IMR-90 (cell line): ENCODE measurements at regions not wholly inside any gene's neighbourhood (a gene's known extent, or its start where the extent isn't known, plus 50 kb on each side); places are given as distances from the start of the nearest gene placed in this dataset.

Experiments used
- ATAC-seq: fragments of 200-7000 bp; cut with Tn5 transposase; 2 replicates; pipeline ENCODE4 v1.9.1; 2020; ENCODE audit warnings: low read depth, mild to moderate bottlenecking, moderate library complexity
- BruUV-seq: library from RNA; stranded (reverse); fragments of 400-500 nt; replicated peaks from 2 replicates; lab custom pipeline; 2021; lab: Mats Ljungman, UMichigan
- CTCF ChIA-PET: fragments of 300-600 bp; formaldehyde crosslinking; extraction: SDS; loops from one replicate; lab custom pipeline; 2021; ENCODE audit warnings: antibody characterized with exemption; lab: Yijun Ruan, JAX
- POLR2A ChIA-PET: fragments of 300-600 bp; sonication (Branson Sonifier 250); formaldehyde crosslinking; loops from one replicate; lab custom pipeline; 2022; ENCODE audit warnings: antibody characterized with exemption; ENCODE audit not compliant: unreplicated experiment; lab: Charles Lee
- DNase-seq: peaks from one replicate; pipeline ENCODE4 v3.0.0; 2013
- H2AFZ ChIP-seq: replicated peaks from 2 replicates; pipeline ENCODE3; 2013; ENCODE audit warnings: low read length, mild to moderate bottlenecking; ENCODE audit not compliant: poor library complexity
- H2AK5ac ChIP-seq: 2 replicates; pipeline ENCODE4 v1.6.1; 2013; ENCODE audit warnings: low read depth, low read length, inconsistent platforms
- H2AK9ac ChIP-seq: replicated peaks from 2 replicates; pipeline ENCODE3; 2013; ENCODE audit warnings: mild to moderate bottlenecking, low read depth, low read length, moderate library complexity; ENCODE audit not compliant: poor library complexity
- H2BK120ac ChIP-seq: 2 replicates; pipeline ENCODE4 v1.6.1; 2013; ENCODE audit warnings: low read depth, low read length, inconsistent platforms
- H2BK15ac ChIP-seq: 3 replicates; pipeline ENCODE4 v1.6.1; 2013; ENCODE audit warnings: low read depth, low read length, inconsistent platforms
- H2BK20ac ChIP-seq: 2 replicates; pipeline ENCODE4 v1.6.1; 2013; ENCODE audit warnings: low read depth, mild to moderate bottlenecking, inconsistent platforms, low read length, moderate library complexity
- H2BK5ac ChIP-seq: 2 replicates; pipeline ENCODE4 v1.6.1; 2013; ENCODE audit warnings: mild to moderate bottlenecking, low read depth, low read length, inconsistent platforms; ENCODE audit not compliant: poor library complexity, severe bottlenecking
- H3K14ac ChIP-seq: replicated peaks from 2 replicates; pipeline ENCODE4 v1.6.1; 2013; ENCODE audit warnings: low read depth, low read length, inconsistent platforms
- H3K18ac ChIP-seq: 2 replicates; pipeline ENCODE4 v1.6.1; 2013; ENCODE audit warnings: low read depth, low read length, control low read depth
- H3K23ac ChIP-seq: 2 replicates; pipeline ENCODE4 v1.6.1; 2013; ENCODE audit warnings: low read depth, low read length, inconsistent platforms
- H3K27ac ChIP-seq: 2 replicates; pipeline ENCODE4 v1.5.1; 2013; ENCODE audit warnings: mild to moderate bottlenecking, control low read depth, low read length; ENCODE audit not compliant: insufficient read depth
- H3K27me3 ChIP-seq: 2 replicates; pipeline ENCODE4 v1.6.1; 2013; ENCODE audit warnings: low read length; ENCODE audit not compliant: control insufficient read depth, insufficient read depth
- H3K36me3 ChIP-seq: 2 replicates; pipeline ENCODE4 v1.6.1; 2013; ENCODE audit warnings: low read length, mixed read lengths; ENCODE audit not compliant: control insufficient read depth, insufficient read depth
- H3K4ac ChIP-seq: 2 replicates; pipeline ENCODE4 v1.6.1; 2013; ENCODE audit warnings: low read depth, low read length, inconsistent platforms
- H3K4me1 ChIP-seq: 2 replicates; pipeline ENCODE4 v1.6.1; 2013; ENCODE audit warnings: low read length, mixed read lengths; ENCODE audit not compliant: control insufficient read depth, insufficient read depth
- H3K4me2 ChIP-seq: 2 replicates; pipeline ENCODE4 v1.6.1; 2013; ENCODE audit warnings: low read depth, mild to moderate bottlenecking, control low read depth, low read length, moderate library complexity
- H3K4me3 ChIP-seq: 2 replicates; pipeline ENCODE4 v1.5.1; 2013; ENCODE audit warnings: low read depth, mild to moderate bottlenecking, control low read depth, low read length, moderate library complexity; ENCODE audit not compliant: insufficient read depth
- H3K56ac ChIP-seq: 2 replicates; pipeline ENCODE4 v1.6.1; 2013; ENCODE audit warnings: low read length, inconsistent platforms; ENCODE audit not compliant: insufficient read depth; ENCODE audit errors: extremely low read depth
- H3K79me1 ChIP-seq, 2 experiments: 2 replicates each; pipeline ENCODE4 v1.6.1; 2013; ENCODE audit warnings: low read length in 2 of 2, inconsistent platforms in 1 of 2, low read depth in 1 of 2
- H3K9ac ChIP-seq: 2 replicates; pipeline ENCODE4 v1.6.1; 2013; ENCODE audit warnings: low read depth, low read length, control low read depth
- H3K9me1 ChIP-seq: 2 replicates; pipeline ENCODE4 v1.6.1; 2013; ENCODE audit warnings: low read length, inconsistent platforms; ENCODE audit not compliant: insufficient read depth
- H3K9me3 ChIP-seq: 2 replicates; pipeline ENCODE4 v1.6.1; 2013; ENCODE audit warnings: low read length; ENCODE audit not compliant: control insufficient read depth, insufficient read depth
- H4K20me1 ChIP-seq: 2 replicates; pipeline ENCODE4 v1.6.1; 2013; ENCODE audit warnings: low read length, inconsistent platforms; ENCODE audit not compliant: insufficient read depth
- H4K5ac ChIP-seq: 2 replicates; pipeline ENCODE4 v1.6.1; 2013; ENCODE audit warnings: mild to moderate bottlenecking, low read depth, low read length, control low read depth
- H4K8ac ChIP-seq, 2 experiments: 2 replicates each; pipeline ENCODE4 v1.6.1; 2013; ENCODE audit warnings: low read depth in 2 of 2, low read length in 2 of 2, control low read depth in 1 of 2, inconsistent platforms in 1 of 2
- H4K91ac ChIP-seq: 2 replicates; pipeline ENCODE4 v1.6.1; 2013; ENCODE audit warnings: low read depth, low read length, inconsistent platforms; ENCODE audit not compliant: insufficient read depth
- BHLHE40 ChIP-seq: fragments of 150-350 bp; IDR thresholded peaks from 2 replicates; pipeline ENCODE4 v1.6.1; 2016; ENCODE audit warnings: mild to moderate bottlenecking, low read depth, low read length
- CEBPB ChIP-seq: IDR thresholded peaks from 2 replicates; pipeline ENCODE4 v1.6.1; 2012; ENCODE audit warnings: low read depth, low read length, improper control_type of control experiment
- CHD1 ChIP-seq: IDR thresholded peaks from 2 replicates; pipeline ENCODE4 v1.6.1; 2012; ENCODE audit warnings: low read depth, low read length, improper control_type of control experiment
- FOS ChIP-seq: fragments of 150-350 bp; IDR thresholded peaks from 2 replicates; pipeline ENCODE4 v1.6.1; 2016; ENCODE audit warnings: low read depth, low read length
- MAFK ChIP-seq: IDR thresholded peaks from 2 replicates; pipeline ENCODE4 v1.6.1; 2012; ENCODE audit warnings: low read depth, low read length, improper control_type of control experiment
- MAZ ChIP-seq: IDR thresholded peaks from 2 replicates; pipeline ENCODE4 v1.6.1; 2012; ENCODE audit warnings: low read depth, mild to moderate bottlenecking, low read length, improper control_type of control experiment, moderate library complexity, borderline replicate concordance
- MXI1 ChIP-seq: IDR thresholded peaks from 2 replicates; pipeline ENCODE4 v1.6.1; 2012; ENCODE audit warnings: low read depth, mild to moderate bottlenecking, low read length, moderate library complexity, borderline replicate concordance
- NFE2L2 ChIP-seq: fragments of 150-350 bp; IDR thresholded peaks from 2 replicates; pipeline ENCODE4 v1.6.1; 2016; ENCODE audit warnings: low read depth, mild to moderate bottlenecking, low read length
- POLR2A ChIP-seq: IDR thresholded peaks from 2 replicates; pipeline ENCODE4 v1.6.1; 2012; ENCODE audit warnings: mild to moderate bottlenecking, low read depth, low read length
- RAD21 ChIP-seq: IDR thresholded peaks from 2 replicates; pipeline ENCODE4 v1.6.1; 2012; ENCODE audit warnings: low read length, improper control_type of control experiment
- RCOR1 ChIP-seq: IDR thresholded peaks from 2 replicates; pipeline ENCODE4 v1.6.1; 2012; ENCODE audit warnings: mild to moderate bottlenecking, low read length, improper control_type of control experiment; ENCODE audit not compliant: insufficient replicate concordance
- RFX5 ChIP-seq: IDR thresholded peaks from 2 replicates; pipeline ENCODE4 v1.8.0; 2012; ENCODE audit warnings: low read depth, mild to moderate bottlenecking, low read length, moderate library complexity
- SMC3 ChIP-seq: fragments of 150-350 bp; IDR thresholded peaks from 2 replicates; pipeline ENCODE4 v1.6.1; 2016; ENCODE audit warnings: low read depth, mild to moderate bottlenecking, antibody characterized with exemption, low read length, moderate library complexity
- WGBS, 2 experiments: methylation state at CpG; one replicate each; pipeline versions ENCODE4 v1.1.5 to v1.1.7; 2013; ENCODE audit warnings: missing lambda C conversion rate in 2 of 2; ENCODE audit not compliant: insufficient read length in 1 of 2; ENCODE audit errors: extremely low coverage in 2 of 2; 5-methylcytosine and 5-hydroxymethylcytosine counted together
- dilution Hi-C: fragments of 300-500 bp; cut with HindIII; formaldehyde crosslinking; loops from one replicate; pipeline ENCODE4 v1.14.3; 2018; ENCODE audit warnings: low sequenced_read_pairs; ENCODE audit not compliant: unreplicated experiment
- in situ Hi-C: fragments of 300-500 bp; cut with MboI; formaldehyde crosslinking; loops from 3 replicates; pipeline ENCODE4 v1.14.3; 2019; ENCODE audit warnings: low sequenced_read_pairs, inconsistent platforms, mixed read lengths
- intact Hi-C: fragments of 100-400 bp; cut with micrococcal nuclease; formaldehyde crosslinking; loops from 2 replicates; pipeline ENCODE4 v1.10.0; 2022
- TF ChIP-seq, protein P1 (sequence below): fragments of 150-350 bp; IDR thresholded peaks from 2 replicates; pipeline ENCODE4 v1.6.1; 2017; ENCODE audit warnings: mild to moderate bottlenecking, antibody characterized with exemption, low read length, low read depth
- TF ChIP-seq, protein P2 (sequence below): fragments of 150-350 bp; IDR thresholded peaks from 2 replicates; pipeline ENCODE4 v1.6.1; 2016; ENCODE audit warnings: low read depth, mild to moderate bottlenecking, low read length, moderate library complexity, borderline replicate concordance
- TF ChIP-seq, protein P3 (sequence below): conservative IDR thresholded peaks from 2 replicates; pipeline ENCODE4 v1.5.1; 2012; ENCODE audit warnings: mild to moderate bottlenecking, low read depth, low read length, improper control_type of control experiment

DNA sequence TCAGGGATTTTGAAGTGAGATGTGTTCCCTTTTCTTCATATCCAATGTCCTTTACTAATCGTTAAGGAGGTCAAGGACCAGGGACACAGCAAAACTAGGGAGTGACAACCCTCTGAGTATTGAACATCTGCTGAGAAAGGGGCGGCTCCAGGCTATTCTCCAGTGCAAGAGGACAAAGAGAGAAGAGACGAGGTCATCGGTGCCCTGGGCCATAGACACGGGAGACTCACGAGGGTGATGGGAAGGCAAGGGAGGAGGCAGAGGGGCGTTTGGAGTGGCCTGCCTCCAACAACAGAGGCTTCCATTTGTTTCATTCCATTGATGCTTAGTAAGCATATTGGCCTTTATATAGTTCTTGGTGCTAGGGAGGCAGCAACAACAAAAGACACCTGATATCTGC lies 268.4 kb downstream of the CXCL12 start:
- H2BK15ac ChIP-seq, result no peak overlapping the region
- no peaks in the 10 kb centered on the region for H3K9me3 ChIP-seq
- H3K4ac ChIP-seq, result no peak overlapping the region
- BruUV-seq, result no TSS peak
- no peak overlapping the region for H2BK20ac ChIP-seq
- H3K56ac ChIP-seq, result no peak overlapping the region
- ChIA-PET POLR2A (no interaction called here), CTCF (no interaction called here)
- no peak overlapping the region for H3K4me2 ChIP-seq
- no peak overlapping the region for H2BK5ac ChIP-seq
- no peak overlapping the region for H3K14ac ChIP-seq
- intact Hi-C loops, result no loop called here
- H3K4me3 ChIP-seq, result no peak overlapping the region
- no peak overlapping the region for H4K91ac ChIP-seq
- H2BK120ac ChIP-seq, result no peak overlapping the region
- H3K9me1 ChIP-seq, result no peaks in the 10 kb centered on the region
- H2AK9ac ChIP-seq, result no peak overlapping the region
- no peak overlapping the region for H3K18ac ChIP-seq
- H3K27me3 ChIP-seq, result peaks cover 17% of the 10 kb centered on the region
- no peaks in the 10 kb centered on the region for H3K4me1 ChIP-seq
- H4K5ac ChIP-seq, result no peak overlapping the region
- no peak overlapping the region for H3K27ac ChIP-seq
- no peak overlapping the region for H2AFZ ChIP-seq
- no peak for DNase-seq
- H3K79me1 ChIP-seq, result no peaks in the 10 kb centered on the region
- no peak overlapping the region for H3K9ac ChIP-seq
- in situ Hi-C loops, result no loop called here
- no peak overlapping the region for H3K23ac ChIP-seq
- TF ChIP-seq FOS (no peak), SMC3 (no peak), MXI1 (no peak), MAZ (no peak), RFX5 (no peak), POLR2A (no peak), RAD21 (no peak), CHD1 (no peak), CEBPB (no peak), NFE2L2 (no peak), BHLHE40 (no peak), MAFK (no peak), RCOR1 (no peak)
- TF ChIP-seq, protein P1, sequence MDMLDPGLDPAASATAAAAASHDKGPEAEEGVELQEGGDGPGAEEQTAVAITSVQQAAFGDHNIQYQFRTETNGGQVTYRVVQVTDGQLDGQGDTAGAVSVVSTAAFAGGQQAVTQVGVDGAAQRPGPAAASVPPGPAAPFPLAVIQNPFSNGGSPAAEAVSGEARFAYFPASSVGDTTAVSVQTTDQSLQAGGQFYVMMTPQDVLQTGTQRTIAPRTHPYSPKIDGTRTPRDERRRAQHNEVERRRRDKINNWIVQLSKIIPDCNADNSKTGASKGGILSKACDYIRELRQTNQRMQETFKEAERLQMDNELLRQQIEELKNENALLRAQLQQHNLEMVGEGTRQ, result no peak
- TF ChIP-seq, protein P2, sequence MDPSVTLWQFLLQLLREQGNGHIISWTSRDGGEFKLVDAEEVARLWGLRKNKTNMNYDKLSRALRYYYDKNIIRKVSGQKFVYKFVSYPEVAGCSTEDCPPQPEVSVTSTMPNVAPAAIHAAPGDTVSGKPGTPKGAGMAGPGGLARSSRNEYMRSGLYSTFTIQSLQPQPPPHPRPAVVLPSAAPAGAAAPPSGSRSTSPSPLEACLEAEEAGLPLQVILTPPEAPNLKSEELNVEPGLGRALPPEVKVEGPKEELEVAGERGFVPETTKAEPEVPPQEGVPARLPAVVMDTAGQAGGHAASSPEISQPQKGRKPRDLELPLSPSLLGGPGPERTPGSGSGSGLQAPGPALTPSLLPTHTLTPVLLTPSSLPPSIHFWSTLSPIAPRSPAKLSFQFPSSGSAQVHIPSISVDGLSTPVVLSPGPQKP, result no peak
- TF ChIP-seq, protein P3, sequence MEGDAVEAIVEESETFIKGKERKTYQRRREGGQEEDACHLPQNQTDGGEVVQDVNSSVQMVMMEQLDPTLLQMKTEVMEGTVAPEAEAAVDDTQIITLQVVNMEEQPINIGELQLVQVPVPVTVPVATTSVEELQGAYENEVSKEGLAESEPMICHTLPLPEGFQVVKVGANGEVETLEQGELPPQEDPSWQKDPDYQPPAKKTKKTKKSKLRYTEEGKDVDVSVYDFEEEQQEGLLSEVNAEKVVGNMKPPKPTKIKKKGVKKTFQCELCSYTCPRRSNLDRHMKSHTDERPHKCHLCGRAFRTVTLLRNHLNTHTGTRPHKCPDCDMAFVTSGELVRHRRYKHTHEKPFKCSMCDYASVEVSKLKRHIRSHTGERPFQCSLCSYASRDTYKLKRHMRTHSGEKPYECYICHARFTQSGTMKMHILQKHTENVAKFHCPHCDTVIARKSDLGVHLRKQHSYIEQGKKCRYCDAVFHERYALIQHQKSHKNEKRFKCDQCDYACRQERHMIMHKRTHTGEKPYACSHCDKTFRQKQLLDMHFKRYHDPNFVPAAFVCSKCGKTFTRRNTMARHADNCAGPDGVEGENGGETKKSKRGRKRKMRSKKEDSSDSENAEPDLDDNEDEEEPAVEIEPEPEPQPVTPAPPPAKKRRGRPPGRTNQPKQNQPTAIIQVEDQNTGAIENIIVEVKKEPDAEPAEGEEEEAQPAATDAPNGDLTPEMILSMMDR, result no peak
- no peaks in the 10 kb centered on the region for H4K20me1 ChIP-seq
- no peaks in the 10 kb centered on the region for H3K36me3 ChIP-seq
- H4K8ac ChIP-seq, result no peak overlapping the region
- no peak overlapping the region for H2AK5ac ChIP-seq
- dilution Hi-C loops, result no loop called here
- 91% methylated on average over 4 of the region's 7 CpGs; no CpG with 5 or more reads in 1 of the 2 experiments for WGBS, 2 experiments
- ATAC-seq, result no peak
